GF-D8 (cell line): ENCODE measurements at regions not wholly inside any gene's neighbourhood (a gene's known extent, or its start where the extent isn't known, plus 50 kb on each side); places are given as distances from the start of the nearest gene placed in this dataset.

ENCODE experiments used
- DNase-seq: peaks from one replicate; lab custom pipeline; 2025; lab: John Stamatoyannopoulos, UW

DNA sequence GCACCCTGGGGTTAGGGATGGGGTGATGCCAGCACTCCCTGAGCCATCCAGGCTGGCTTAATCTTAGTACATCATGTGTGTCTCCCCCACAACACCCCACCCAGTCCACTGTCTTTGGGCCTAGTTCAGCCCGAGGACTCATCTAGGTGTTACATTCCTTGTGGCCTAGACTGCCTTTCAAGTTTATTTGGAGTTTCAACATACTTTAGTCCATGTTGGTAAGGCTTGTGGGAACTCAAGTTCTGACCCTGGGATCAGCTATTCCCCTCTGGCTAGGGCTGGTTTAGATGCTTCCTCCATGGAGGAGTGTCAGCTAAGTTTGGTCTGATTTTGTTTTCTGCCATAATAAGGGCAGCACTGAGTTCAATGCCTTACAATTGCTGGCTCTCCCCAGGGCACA is 302.4 kb downstream of the SMARCA2 start:
- DNase-seq, result no peak

DNA sequence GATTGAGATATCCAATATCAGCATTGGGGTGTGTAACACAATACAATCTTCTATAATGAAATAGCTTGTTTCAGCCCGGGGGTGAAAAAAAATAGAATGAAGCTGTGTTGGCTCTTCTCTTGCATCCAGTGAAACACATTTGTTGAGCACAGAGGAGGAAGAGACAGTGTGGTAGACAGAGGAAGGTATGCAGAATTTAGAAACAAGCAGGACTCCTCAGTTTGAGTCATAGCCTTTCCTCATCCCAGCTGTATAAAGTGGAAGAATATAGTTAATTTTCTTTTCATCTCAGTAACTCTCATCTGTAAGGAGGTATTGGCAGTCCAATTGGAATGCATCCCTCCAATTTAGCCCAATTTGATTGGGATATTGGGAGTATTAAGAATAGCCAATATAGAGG is 302.2 kb upstream of the VLDLR start:
- DNase-seq, result no peak

DNA sequence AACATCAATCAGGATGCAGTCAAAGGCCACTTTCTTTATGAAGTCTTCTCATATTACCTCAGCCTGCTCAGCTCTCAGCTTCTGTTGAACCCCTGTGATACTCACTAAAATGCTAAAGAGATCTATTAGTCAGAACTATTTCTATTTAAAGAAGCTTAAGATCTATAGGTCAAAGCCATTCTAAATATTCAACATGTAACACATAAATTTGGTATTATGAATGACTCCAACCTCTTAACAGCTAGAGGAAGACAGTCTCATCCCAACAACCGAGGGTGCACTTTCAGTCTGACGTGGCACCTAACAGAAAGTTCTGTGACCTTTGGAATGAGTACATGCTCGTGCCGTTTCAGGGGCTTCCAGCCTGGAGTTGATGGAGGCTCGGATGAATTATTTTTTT is 301.5 kb upstream of the VLDLR start:
- no peak for DNase-seq

DNA sequence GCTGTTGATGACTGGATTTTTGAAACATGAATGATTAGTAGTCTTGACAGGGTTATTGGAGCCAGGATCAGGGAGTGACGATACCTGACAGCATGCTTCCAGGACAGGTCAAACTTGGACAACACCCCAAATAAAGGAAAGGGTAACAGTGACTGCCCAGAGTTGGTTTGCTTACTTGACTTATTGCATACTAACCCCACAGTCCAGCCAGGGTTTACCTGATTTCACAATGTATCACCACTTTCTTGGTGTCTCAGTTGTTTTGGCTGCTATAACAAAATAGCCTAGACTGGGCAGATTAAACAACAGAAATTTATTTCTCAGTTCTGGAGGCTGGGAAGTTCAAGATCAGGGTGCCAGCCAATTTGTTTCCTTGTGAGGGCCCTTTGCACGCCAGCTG is 301.0 kb upstream of the VLDLR start:
- DNase-seq, result no peak

DNA sequence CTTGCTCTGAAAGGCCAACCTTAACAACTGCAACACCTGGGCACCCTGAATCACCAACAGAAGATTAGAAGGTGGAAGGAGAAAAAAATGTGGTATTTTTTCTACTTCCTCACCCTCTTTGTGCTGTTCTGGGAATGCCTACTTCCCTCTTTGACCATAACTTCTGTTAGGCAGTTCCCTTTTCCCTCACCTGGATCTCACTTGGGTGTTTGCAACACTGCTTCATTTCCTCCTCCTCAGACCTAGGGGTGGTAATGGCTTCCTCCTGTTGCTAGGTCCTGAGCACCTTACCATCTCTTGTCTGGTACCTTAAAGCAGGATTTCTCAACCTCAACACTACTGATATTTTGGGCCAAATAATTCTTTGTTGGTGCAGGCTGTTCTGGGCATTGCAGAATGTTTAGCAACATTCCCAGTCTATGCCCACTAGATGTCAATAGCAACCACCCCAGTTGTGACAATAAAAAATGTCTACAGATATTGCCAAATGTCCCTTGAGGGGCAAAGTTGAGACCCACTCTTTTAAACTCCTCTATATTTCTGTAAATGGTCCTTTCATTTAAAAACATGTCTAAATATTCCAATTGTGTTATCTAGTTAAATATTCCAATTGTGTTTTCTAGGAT is 300.0 kb upstream of the VLDLR start:
- peak; percentile 22 for DNase-seq

DNA sequence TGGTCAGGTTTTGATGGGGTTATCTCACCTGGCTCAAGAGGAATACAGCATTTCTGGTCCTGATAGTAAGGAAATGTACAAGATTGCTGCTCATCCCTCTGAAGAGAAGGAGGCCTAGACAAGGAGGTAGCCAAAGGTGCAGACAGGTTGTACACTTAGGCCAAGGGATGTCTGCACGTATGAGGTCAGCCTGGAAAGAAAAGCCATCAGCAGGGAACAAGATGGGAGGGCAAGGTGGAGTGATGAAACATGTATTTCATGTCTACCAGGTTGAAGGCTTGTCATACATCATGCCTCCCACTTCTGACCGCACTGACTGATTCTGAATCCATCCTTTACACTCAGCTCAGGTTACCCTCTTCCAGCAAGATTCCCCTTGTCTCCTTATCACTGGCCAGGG is 296.8 kb upstream of the VLDLR start:
- DNase-seq, result no peak

DNA sequence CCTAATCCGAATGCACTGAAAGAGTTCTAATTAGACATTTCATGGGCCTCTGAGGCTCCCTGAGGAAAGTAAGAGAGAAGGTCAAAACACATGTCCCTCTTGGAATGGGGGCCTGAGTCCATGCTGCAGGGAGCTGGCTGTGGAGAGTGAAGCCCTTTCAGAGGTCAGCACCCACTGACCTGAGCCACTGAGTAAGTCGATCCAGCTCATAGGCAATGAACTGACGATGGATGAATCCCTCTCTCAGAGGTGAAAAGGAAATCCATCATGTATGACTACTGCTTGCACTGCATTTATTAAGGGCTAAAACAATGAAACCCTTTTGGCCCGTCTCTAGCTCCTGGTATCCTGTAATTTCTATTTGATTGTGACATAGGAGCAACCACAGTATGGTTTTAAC is 288.9 kb upstream of the VLDLR start:
- no peak for DNase-seq

DNA sequence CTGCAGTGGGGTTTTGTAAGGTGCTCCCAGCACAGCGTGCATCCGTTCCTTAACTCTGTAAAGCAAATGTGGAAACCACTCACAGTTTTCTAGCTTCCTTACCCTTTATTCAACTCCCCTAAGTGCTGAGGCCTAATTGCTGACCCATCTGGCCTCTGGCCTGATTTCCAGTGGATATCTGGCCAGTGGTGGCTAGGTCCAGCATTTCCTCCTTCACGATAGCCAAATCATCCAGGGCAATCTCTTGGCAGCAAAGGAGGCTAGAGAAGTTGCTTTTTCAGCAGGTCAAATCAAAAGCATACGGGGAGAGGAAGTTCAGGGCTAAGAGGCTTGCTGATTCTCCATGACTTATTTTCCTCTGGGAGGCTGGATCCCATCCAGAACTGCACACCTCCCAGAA is 286.3 kb upstream of the VLDLR start:
- no peak for DNase-seq

DNA sequence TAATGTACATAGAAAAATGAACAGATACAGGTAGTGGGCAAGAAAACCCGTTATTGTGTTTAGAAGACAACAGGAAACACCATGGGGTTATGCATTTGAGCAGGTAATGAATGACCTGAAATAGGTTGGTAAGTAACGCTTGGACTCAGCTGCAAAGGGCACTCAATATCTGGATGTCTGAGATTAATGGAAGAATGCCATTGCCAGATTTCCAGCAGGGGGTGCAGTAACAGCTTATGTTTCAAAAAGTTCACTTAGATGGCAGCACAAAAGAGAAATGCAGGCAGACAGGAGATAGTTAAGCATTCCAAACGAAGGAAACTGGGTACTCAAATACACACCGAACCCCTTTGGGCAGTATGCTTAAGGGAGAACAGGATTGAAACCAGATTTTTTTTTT is 285.5 kb upstream of the VLDLR start:
- no peak for DNase-seq

DNA sequence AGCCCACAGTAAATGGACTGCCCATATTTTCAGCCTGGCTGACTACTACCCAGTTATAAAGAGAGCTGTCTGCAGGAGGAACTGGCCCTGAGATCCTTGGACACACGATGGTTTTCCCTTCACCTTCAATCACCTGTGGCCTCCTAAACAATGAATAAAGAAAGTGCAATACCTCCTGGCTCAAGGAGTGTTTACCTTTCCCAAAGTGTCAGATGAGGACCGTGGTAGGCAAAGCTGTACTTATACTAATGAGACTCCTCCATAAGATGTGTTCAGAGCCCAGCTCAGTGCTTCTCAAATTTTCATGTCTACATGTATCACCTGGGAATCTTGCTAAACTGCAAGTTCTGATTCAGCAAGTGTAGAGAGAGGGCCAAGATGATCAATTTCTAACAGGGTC is 284.5 kb upstream of the VLDLR start:
- DNase-seq, result no peak

DNA sequence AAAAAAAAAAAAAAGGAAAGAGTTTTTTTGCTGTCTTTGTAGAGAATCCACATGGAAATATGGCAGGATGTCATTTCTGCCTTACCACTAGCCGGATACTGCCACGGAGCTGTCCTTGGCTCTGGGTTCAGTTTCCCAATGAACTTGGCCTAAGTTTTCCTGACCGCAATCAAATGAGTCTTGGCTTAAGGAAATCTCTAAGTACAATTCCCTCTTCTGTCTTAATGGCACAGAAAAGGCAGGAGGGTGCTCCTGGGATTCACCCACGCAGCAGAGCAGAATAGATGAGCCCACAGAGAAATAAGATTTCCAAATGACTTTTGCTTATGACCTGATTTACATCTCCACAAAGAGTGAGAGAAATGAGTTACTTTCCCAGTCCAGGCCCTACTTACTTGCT is 284.0 kb upstream of the VLDLR start:
- no peak for DNase-seq

DNA sequence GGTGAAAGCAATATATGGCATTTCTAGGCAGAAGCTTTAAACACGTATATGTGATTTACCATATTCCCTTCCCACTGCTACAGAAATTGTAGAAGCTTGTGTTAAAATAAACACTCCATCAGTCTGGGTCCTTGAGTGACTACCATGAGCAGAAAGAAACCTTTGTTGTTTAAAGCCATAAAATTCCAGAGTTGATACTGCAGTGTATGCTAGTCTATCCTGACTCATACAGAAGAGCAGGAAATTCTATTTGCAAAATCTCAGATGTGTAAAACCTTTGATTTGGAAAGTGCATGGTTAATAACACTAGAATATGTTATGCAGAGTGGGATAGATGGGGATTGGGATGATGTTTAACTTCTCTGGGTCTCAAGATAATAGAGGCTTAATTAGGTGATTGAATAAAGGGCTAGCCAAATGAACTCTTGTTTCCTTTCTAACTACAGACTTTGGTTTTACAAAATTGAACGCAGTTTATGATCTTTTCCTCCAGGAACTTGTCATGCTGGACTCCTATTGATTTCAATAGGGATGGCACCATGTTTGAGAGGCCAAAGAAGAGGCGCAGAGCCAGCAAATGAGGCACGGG is 282.7 kb upstream of the VLDLR start:
- no peak for DNase-seq

DNA sequence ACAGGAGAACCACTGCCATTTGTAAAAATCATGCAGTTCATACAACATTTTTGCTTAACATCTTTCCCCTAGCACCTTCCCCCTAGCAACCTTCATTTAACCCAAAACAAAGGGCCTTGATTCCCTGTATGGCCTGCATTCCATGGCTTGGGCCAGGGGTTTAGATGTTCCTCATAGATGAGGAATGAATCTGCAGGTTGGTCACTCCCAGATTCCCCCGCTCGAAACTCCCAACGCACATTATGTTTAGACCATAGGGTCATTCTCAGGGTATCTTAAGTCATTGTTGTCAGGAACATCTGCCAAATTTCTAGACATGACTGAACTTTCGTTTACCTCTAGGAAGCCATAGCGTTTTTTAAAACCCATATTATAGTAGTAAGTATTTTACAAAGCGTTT is 282.2 kb upstream of the VLDLR start:
- DNase-seq, result no peak

DNA sequence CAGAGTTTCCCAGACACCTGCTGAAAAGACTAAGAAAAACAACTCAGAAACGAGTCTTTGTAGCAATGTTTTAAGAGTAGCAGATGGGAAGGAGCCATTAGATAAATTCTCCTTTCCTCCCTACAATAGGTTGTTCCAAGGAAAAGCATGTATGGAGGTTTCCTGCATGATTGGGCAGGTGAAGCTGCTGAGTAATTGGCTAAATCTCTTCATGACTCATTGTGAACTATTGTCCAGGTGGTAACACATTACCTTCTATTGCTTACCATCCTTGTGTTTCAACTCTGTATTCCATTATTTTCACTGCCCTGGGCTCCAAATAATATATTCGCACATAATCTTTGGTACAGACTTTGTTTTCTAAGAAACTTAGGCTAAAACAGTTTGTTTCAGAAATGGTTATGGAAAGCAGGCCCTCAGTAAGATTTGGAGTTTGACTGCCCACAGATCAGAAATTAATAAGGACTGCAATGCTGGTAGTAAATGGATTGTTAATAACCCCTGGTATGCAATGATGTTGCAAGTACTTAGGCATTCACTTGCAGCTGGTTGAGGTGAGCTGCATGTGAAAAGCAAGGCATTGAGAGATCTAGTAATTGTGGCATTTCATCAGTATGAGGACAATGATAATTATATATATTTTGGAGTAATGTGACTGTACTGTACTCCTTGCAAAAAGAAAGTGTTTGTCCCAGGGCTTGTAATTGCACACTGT is 281.4 kb upstream of the VLDLR start:
- DNase-seq, result no peak

DNA sequence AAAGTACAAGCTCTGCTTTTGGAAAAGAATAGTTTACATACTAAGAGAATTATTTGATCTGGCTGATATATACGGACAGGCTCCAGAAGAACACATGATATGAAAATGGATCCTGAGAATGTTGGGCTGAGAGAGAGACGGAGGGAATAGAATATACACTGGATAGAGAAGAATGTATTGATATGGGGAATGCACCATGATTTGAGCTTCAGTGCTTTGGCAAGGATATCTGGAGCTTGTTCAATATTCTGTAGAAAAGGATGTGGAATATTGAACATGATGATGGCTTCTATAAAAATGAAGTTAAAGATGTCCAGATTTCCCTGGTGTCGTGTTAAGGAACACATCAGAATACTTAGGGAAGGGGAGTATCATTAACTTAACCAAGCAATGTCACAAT is 280.5 kb upstream of the VLDLR start:
- DNase-seq, result no peak

DNA sequence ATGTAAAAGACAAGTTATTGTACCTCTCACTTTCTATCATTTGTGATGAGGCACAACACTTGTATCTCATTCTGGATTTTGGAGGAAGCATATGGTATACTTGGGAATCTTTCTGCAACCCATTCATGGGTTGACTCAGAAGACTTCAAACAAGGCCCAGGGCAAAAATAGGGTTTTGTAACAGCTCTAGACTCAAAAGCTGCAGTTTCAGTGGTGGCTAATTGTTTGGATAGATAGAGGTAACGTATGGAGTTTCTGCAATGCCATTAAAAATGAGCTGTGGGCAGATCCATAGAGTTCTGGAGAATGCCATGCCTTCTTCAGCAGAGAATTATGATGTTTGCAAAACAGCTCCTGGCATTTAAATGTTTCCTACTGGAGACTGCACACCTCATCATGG is 279.6 kb upstream of the VLDLR start:
- no peak for DNase-seq

DNA sequence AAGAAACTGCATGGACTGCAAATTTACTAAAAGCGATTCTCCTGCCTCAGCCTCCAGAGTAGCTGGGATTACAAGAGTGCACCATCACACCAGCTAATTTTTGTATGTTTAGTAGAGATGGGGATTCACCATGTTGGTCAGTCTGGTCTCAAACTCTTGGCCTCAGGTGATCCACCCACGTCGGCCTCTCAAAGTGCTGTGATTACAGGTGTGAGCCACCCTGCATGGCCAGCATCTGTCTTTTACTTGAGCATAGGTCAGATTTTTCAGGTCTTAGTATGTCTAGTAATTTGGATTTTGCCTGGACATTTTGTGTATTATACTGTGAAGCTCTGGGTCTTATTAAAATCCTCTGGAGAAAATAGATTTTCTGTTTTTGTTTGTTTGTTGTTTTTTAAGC is 277.8 kb upstream of the VLDLR start:
- no peak for DNase-seq

DNA sequence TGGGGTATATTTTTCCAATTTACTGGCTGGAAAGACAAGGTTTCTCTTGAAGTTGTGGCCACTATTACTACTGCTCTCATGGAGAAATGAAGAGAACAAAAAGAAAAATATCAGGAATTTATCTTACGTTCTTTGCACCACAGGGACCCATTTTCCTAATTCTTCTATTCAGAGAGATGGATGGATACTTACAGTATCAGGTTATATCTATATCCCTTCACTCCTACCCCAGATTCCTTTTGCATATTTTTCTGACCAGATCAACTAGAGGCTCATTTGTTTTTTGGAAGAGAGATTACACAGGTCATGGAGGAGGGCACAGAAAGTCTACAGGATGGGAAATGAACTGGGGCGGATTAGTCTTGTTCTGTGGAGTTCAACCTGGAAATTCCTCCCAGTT is 277.2 kb upstream of the VLDLR start:
- DNase-seq, result no peak

DNA sequence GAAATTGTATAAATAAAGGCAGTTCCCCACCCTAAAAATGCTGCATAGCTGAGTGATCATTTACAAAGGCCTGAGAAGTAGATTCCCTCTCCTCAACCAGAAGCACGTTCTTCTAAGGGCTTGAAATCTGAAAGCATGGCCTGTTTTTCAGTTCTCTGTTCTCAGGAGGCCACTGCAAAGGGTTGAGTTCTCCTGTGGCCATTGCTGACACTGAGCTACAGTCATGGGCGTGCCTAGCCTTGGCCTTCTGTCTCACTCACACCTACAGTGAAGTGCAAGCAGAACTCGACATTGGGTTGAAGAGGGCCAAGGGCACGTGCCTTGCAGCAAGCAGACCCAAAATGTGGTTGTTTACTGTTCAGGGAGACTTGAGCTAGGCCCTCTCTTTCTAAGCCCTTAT is 276.6 kb upstream of the VLDLR start:
- no peak for DNase-seq

DNA sequence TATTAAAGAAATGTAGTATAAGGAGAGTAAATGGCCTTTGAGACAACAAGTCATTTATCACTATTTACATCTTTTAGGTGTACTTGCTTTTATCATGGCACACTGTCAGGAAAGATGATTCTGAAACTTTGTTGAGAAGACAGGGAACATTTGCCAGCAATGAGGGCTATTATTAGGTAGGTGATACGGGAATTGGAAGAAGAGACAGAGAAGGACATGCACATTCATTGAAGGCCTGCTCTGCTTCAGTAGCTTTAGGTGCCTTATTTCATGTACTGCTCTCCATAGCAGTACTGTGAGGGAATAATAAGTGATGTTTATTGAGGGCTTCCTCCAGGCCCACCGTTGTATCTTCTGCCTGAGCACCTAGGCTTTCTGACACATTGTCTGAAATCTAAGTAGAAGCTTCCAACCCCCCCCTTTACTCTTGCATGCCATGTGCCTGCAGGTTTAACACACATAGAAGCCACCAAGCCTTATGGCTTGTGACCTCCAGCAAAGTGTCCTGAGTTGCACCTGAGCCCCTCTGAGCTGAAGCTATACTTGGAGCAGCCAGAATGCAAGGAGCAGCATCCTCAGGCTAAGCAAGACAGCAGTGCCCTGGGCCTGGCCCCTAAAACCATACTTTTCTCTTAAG is 275.2 kb upstream of the VLDLR start:
- DNase-seq, result no peak

DNA sequence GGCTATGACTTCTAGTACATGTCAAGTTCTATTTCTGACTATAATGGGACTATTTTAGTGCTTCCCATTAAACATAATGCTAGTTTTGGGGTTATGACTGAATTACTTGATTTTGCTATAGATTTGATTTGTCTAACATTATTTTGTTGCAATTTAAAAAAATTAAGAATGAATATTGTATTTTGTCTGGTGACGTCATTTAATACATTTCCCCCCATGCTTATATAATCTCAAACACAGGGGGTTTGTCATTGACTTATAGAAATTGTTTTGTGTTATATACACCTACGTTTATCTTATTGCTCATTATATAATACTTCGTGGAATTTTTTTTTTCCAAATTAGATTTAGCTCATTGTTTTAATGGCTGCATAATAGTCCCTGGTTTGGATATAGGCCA is 270.3 kb upstream of the VLDLR start:
- no peak for DNase-seq

DNA sequence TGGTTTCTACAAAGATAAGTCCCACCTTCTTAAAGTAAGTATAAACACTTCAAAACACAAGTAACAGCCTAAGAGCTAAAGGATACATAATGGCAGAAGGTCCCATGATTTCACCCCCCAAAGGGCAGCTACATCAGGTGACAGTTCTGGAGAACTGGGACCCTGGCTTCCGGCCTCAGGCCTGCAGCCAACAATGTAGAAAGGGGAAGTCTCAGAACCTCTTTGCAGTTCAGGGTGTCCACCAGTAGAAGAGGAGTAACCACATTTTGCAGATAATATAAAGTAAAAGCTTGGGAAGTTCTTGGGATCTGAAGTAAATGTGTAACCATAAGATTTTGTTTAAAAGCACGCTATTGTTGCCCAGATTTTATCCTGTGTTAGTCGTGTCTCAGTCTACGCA is 267.4 kb upstream of the VLDLR start:
- no peak for DNase-seq
